ENCODE measurements at regions not wholly inside any gene's neighbourhood (a gene's known extent, or its start where the extent isn't known, plus 50 kb on each side); places are given as distances from the start of the nearest gene placed in this dataset.

DNA sequence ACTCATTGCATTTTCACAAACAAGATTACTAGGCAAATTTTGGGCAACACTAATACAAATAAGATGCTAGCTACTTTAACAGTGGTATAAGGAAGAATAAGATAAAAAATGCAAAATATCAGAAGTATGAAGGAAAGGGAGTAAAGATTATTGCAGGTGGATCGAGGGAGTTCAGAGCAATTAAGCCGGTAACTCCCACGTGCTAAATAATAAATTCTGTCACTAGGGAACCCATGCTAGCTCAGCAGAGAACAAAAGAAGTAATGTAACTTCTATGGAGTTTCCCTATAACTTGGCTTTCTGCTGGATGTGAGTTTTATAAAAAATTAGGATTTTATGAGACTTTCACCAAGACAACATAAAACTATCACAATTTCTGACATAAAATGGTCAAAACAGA lies 470.5 kb upstream of the RGS18 start:
- TF ChIP-seq, protein P1, sequence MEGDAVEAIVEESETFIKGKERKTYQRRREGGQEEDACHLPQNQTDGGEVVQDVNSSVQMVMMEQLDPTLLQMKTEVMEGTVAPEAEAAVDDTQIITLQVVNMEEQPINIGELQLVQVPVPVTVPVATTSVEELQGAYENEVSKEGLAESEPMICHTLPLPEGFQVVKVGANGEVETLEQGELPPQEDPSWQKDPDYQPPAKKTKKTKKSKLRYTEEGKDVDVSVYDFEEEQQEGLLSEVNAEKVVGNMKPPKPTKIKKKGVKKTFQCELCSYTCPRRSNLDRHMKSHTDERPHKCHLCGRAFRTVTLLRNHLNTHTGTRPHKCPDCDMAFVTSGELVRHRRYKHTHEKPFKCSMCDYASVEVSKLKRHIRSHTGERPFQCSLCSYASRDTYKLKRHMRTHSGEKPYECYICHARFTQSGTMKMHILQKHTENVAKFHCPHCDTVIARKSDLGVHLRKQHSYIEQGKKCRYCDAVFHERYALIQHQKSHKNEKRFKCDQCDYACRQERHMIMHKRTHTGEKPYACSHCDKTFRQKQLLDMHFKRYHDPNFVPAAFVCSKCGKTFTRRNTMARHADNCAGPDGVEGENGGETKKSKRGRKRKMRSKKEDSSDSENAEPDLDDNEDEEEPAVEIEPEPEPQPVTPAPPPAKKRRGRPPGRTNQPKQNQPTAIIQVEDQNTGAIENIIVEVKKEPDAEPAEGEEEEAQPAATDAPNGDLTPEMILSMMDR (IDR thresholded peaks at IDR 0.05; ENCODE audit: low read depth, low read length): no peak
- no peaks in the 10 kb centered on the region for H3K9me3 ChIP-seq (ENCODE audit: control insufficient read depth, insufficient read depth, low read length)
- no peak overlapping the region for H3K4me3 ChIP-seq (ENCODE audit: low read depth, low read length)
- H3K27me3 ChIP-seq (ENCODE audit: control insufficient read depth, insufficient read depth, low read length): no peaks in the 10 kb centered on the region
- no peak for DNase-seq (ENCODE audit: low read depth, low spot score)
- POLR2A ChIA-PET: no interaction called here
- CTCF ChIA-PET: no interaction called here
- no peak overlapping the region for H3K27ac ChIP-seq (ENCODE audit: low read depth, low read length)

DNA sequence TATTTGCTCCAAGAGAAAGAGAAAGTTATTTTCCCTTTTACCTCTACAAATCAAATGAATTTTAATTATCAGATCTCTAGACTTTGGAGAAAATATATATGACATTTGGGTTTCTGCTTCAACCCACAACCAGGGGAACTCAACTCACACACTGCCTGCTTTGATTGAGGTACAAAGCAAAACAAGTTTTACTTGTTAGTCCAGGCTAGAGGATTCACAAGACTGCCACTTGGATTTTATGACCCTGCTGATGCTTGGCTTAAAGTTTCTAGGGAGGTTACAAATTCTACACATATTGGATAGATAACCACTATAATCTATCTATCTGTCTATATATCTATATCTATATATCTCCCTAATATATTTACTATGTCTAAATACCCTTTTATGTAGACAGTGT lies 467.3 kb upstream of the RGS18 start:
- TF ChIP-seq, protein P1 (IDR thresholded peaks at IDR 0.05; ENCODE audit: low read depth, low read length): no peak
- H3K9me3 ChIP-seq (ENCODE audit: control insufficient read depth, insufficient read depth, low read length): no peaks in the 10 kb centered on the region
- ChIA-PET CTCF (no interaction called here), POLR2A (no interaction called here)
- H3K27ac ChIP-seq (ENCODE audit: low read depth, low read length): no peak overlapping the region
- H3K27me3 ChIP-seq (ENCODE audit: control insufficient read depth, insufficient read depth, low read length): no peaks in the 10 kb centered on the region
- DNase-seq (ENCODE audit: low read depth, low spot score): no peak
- H3K4me3 ChIP-seq (ENCODE audit: low read depth, low read length): no peak overlapping the region

DNA sequence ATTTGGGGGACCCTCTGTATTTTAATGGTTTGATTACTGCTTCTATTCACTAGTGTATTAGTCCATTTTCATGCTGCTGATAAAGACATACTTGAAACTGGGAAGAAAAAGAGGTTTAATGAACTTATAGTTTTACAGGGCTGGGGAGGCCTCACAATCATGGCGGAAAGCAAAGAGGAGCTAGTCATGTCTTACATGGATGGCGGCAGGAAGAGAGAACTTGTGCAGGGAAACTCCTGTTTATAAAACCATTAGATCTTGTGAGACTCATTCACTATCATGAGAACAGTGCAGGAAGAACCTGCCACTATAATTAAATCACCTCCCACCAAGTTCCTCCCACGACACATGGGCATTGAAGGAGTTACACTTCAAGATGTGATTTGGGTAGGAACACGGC lies 464.5 kb upstream of the RGS18 start:
- CTCF ChIA-PET: no interaction called here
- TF ChIP-seq, protein P1 (IDR thresholded peaks at IDR 0.05; ENCODE audit: low read depth, low read length): no peak
- no peaks in the 10 kb centered on the region for H3K27me3 ChIP-seq (ENCODE audit: control insufficient read depth, insufficient read depth, low read length)
- H3K9me3 ChIP-seq (ENCODE audit: control insufficient read depth, insufficient read depth, low read length): no peaks in the 10 kb centered on the region
- no peak for DNase-seq (ENCODE audit: low read depth, low spot score)
- H3K27ac ChIP-seq (ENCODE audit: low read depth, low read length): no peak overlapping the region
- H3K4me3 ChIP-seq (ENCODE audit: low read depth, low read length): no peak overlapping the region
- POLR2A ChIA-PET: no interaction called here

DNA sequence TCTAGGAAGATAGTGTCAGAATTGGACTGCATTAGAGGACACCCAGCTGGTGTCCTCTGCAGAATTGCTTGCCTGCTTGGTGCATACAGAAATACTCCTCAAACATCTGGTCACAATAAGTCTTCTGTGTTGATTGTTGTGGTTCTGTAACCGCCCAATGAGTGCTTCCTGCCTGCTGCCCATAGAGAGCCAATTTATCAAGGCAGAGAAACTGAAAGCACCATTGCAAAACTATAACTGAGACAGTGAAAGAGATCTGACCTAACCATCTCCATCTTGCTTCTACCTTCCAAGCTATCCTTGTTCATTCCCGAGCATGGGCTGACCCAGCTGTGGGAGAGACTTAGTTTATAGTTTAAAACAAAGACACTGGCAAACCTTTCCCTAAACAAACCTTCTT lies 462.4 kb upstream of the RGS18 start:
- ChIA-PET CTCF (no interaction called here), POLR2A (no interaction called here)
- no peaks in the 10 kb centered on the region for H3K9me3 ChIP-seq (ENCODE audit: control insufficient read depth, insufficient read depth, low read length)
- H3K27ac ChIP-seq (ENCODE audit: low read depth, low read length): no peak overlapping the region
- no peaks in the 10 kb centered on the region for H3K27me3 ChIP-seq (ENCODE audit: control insufficient read depth, insufficient read depth, low read length)
- TF ChIP-seq, protein P1 (IDR thresholded peaks at IDR 0.05; ENCODE audit: low read depth, low read length): no peak
- DNase-seq (ENCODE audit: low read depth, low spot score): no peak
- H3K4me3 ChIP-seq (ENCODE audit: low read depth, low read length): no peak overlapping the region

DNA sequence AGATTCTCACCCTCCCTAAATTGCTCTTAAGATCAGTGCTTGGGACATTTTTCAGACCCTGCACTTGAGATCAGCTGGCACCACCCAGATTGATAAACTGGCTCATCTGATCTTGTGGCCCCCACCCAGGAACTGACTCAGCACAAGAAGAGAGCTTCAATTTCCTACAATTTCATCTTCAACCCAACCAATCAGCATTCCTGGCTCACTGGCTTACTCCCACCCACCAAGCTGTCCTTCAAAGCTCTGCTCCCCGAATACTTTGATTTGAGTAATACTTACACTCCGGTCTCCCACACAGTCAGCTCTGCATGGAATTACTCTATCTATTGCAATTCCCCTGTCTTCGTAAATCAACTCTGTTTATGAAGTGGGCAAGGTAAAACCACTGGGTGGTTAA lies 461.9 kb upstream of the RGS18 start:
- H3K27me3 ChIP-seq (ENCODE audit: control insufficient read depth, insufficient read depth, low read length): no peaks in the 10 kb centered on the region
- no peak for DNase-seq (ENCODE audit: low read depth, low spot score)
- no peak overlapping the region for H3K4me3 ChIP-seq (ENCODE audit: low read depth, low read length)
- no peaks in the 10 kb centered on the region for H3K9me3 ChIP-seq (ENCODE audit: control insufficient read depth, insufficient read depth, low read length)
- no peak overlapping the region for H3K27ac ChIP-seq (ENCODE audit: low read depth, low read length)
- TF ChIP-seq, protein P1 (IDR thresholded peaks at IDR 0.05; ENCODE audit: low read depth, low read length): no peak
- CTCF ChIA-PET: no interaction called here
- POLR2A ChIA-PET: no interaction called here
